Bronchial epithelial cell (primary cell): ENCODE measurements at regions not wholly inside any gene's neighbourhood (a gene's known extent, or its start where the extent isn't known, plus 50 kb on each side); places are given as distances from the start of the nearest gene placed in this dataset.
"Not testable (repeated sequence)": the region's sequence is repeated elsewhere in the genome, so short reads cannot be mapped to it uniquely, and the experiment has no call there.

Experiments
- DNase-seq: peaks from one replicate; pipeline ENCODE4 v3.0.0-alpha.2; 2010; ENCODE audit warnings: low read depth
- FAIRE-seq: peaks from 2 replicates; lab custom pipeline; 2011; peaks lifted over from hg19 to GRCh38; lab: Jason Lieb, UNC
- H3K27me3 ChIP-seq: 2 replicates; pipeline ENCODE4 v1.5.1; 2011; ENCODE audit warnings: low read length; ENCODE audit not compliant: control insufficient read depth, insufficient read depth
- H3K36me3 ChIP-seq: 2 replicates; pipeline ENCODE4 v1.5.1; 2011; ENCODE audit warnings: low read length; ENCODE audit not compliant: control insufficient read depth, insufficient read depth
- H3K4me3 ChIP-seq: 2 replicates; pipeline ENCODE4 v1.5.1; 2011; ENCODE audit warnings: mild to moderate bottlenecking, low read depth, low read length, control low read depth
- TF ChIP-seq, protein P1 (sequence below): IDR thresholded peaks from 2 replicates; pipeline ENCODE4 v1.5.1; 2011; ENCODE audit warnings: mild to moderate bottlenecking, moderate library complexity, low read length, control low read depth, inconsistent platforms; ENCODE audit not compliant: insufficient read depth, severe bottlenecking

- no peaks in the 10 kb centered on the region for H3K27me3 ChIP-seq
- FAIRE-seq (no peak), DNase-seq (no peak)
- no peaks in the 10 kb centered on the region for H3K36me3 ChIP-seq
- H3K4me3 ChIP-seq: no peak overlapping the region
- TF ChIP-seq, protein P1, sequence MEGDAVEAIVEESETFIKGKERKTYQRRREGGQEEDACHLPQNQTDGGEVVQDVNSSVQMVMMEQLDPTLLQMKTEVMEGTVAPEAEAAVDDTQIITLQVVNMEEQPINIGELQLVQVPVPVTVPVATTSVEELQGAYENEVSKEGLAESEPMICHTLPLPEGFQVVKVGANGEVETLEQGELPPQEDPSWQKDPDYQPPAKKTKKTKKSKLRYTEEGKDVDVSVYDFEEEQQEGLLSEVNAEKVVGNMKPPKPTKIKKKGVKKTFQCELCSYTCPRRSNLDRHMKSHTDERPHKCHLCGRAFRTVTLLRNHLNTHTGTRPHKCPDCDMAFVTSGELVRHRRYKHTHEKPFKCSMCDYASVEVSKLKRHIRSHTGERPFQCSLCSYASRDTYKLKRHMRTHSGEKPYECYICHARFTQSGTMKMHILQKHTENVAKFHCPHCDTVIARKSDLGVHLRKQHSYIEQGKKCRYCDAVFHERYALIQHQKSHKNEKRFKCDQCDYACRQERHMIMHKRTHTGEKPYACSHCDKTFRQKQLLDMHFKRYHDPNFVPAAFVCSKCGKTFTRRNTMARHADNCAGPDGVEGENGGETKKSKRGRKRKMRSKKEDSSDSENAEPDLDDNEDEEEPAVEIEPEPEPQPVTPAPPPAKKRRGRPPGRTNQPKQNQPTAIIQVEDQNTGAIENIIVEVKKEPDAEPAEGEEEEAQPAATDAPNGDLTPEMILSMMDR: no peak
Observed at GRCh38 chrX:531611-531936, 99.0 kb upstream of the SHOX start.

GRCh38 chrX:534804-535203 lies 95.8 kb upstream of the SHOX start:
- no peak for DNase-seq
- TF ChIP-seq, protein P1: no peak
- no peaks in the 10 kb centered on the region for H3K27me3 ChIP-seq
- H3K4me3 ChIP-seq: no peak overlapping the region
- H3K36me3 ChIP-seq: no peaks in the 10 kb centered on the region
- FAIRE-seq: no peak

GRCh38 chrX:536616-537015 lies 94.0 kb upstream of the SHOX start:
- Histone ChIP-seq H3K27me3 (no peaks in the 10 kb centered on the region), H3K36me3 (no peaks in the 10 kb centered on the region), H3K4me3 (no peak overlapping the region)
- DNase-seq (no peak), FAIRE-seq (no peak)
- TF ChIP-seq, protein P1: no peak

DNA sequence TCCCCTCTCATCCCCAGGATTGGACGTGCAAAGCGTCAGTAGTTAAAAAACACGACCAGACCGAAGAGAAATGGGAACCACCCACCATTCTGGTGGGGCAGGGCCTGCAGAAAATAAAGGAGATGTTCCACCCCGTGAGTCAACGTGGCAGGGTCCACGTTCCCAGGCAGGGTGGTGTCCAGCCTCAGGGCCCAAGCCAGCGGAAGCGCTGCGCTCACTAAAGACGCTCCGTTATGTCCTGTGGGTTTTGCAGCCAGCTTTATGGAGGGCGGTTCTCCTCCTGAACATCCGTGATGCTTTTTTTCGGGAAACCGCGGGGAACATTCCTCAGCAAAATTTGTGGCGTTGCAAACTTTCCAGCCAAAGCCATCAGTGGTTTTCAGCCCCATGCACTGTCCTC lies 93.4 kb upstream of the SHOX start:
- H3K4me3 ChIP-seq: no peak overlapping the region
- FAIRE-seq (no peak), DNase-seq (no peak)
- no peaks in the 10 kb centered on the region for H3K27me3 ChIP-seq
- no peaks in the 10 kb centered on the region for H3K36me3 ChIP-seq
- TF ChIP-seq, protein P1: no peak

- Histone ChIP-seq H3K4me3 (no peak overlapping the region), H3K27me3 (no peaks in the 10 kb centered on the region), H3K36me3 (no peaks in the 10 kb centered on the region)
- DNase-seq (no peak), FAIRE-seq (no peak)
- TF ChIP-seq, protein P1: no peak
Observed at GRCh38 chrX:538311-538710, 92.3 kb upstream of the SHOX start.

GRCh38 chrX:541006-541405 lies 89.6 kb upstream of the SHOX start:
- not testable (repeated sequence) for H3K36me3 ChIP-seq, H3K4me3 ChIP-seq, FAIRE-seq, H3K27me3 ChIP-seq, DNase-seq
